Retina (tissue), 1 donor: ENCODE measurements at regions not wholly inside any gene's neighbourhood (a gene's known extent, or its start where the extent isn't known, plus 50 kb on each side); places are given as distances from the start of the nearest gene placed in this dataset.
"Not testable (repeated sequence)": the region's sequence is repeated elsewhere in the genome, so short reads cannot be mapped to it uniquely, and the experiment has no call there.

Experiments
- DNase-seq: peaks from one replicate; pipeline ENCODE4 v3.0.0-alpha.2; 2016

- DNase-seq, result no peak
These were observed 453.1 kb upstream of the GCFC2 start for GRCh38 chr2:76163860-76164259.

GRCh38 chr2:76160670-76161069, 450.0 kb upstream of the GCFC2 start:
- DNase-seq, result no peak

- no peak for DNase-seq
These were observed 448.4 kb upstream of the GCFC2 start for GRCh38 chr2:76159042-76159648.

GRCh38 chr2:76157531-76157930, 446.8 kb upstream of the GCFC2 start:
- DNase-seq, result no peak

GRCh38 chr2:76154981-76155380, 444.3 kb upstream of the GCFC2 start:
- DNase-seq, result no peak

GRCh38 chr2:76149846-76150245, 439.1 kb upstream of the GCFC2 start:
- no peak for DNase-seq

- not testable (repeated sequence) for DNase-seq
These were observed 428.6 kb upstream of the GCFC2 start for GRCh38 chr2:76139303-76139702.

- DNase-seq, result no peak
These were observed 417.9 kb upstream of the GCFC2 start for GRCh38 chr2:76128622-76129021.

GRCh38 chr2:76120176-76120575, 409.5 kb upstream of the GCFC2 start:
- no peak for DNase-seq

- DNase-seq, result no peak
These were observed 379.0 kb upstream of the GCFC2 start for GRCh38 chr2:76089683-76090082.

- no peak for DNase-seq
These were observed 372.5 kb upstream of the GCFC2 start for GRCh38 chr2:76083248-76083647.

- no peak for DNase-seq
These were observed 371.8 kb upstream of the GCFC2 start for GRCh38 chr2:76082509-76082908.

- DNase-seq, result no peak
These were observed 369.4 kb upstream of the GCFC2 start for GRCh38 chr2:76080154-76080553.

GRCh38 chr2:76075126-76075525, 364.4 kb upstream of the GCFC2 start:
- no peak for DNase-seq

- no peak for DNase-seq
These were observed 363.4 kb upstream of the GCFC2 start for GRCh38 chr2:76073992-76074604.

GRCh38 chr2:76050196-76050595, 339.5 kb upstream of the GCFC2 start:
- DNase-seq, result no peak

- DNase-seq, result no peak
These were observed 334.0 kb upstream of the GCFC2 start for GRCh38 chr2:76044701-76045100.

GRCh38 chr2:76039505-76039904, 328.8 kb upstream of the GCFC2 start:
- no peak for DNase-seq

- no peak for DNase-seq
These were observed 317.0 kb upstream of the GCFC2 start for GRCh38 chr2:76027761-76028160.

- no peak for DNase-seq
These were observed 308.4 kb upstream of the GCFC2 start for GRCh38 chr2:76019128-76019527.

- DNase-seq, result peak; percentile 32
These were observed 298.8 kb upstream of the GCFC2 start for GRCh38 chr2:76009484-76009883.

- peak; percentile 20 for DNase-seq
These were observed 297.4 kb upstream of the GCFC2 start for GRCh38 chr2:76008001-76008702.

GRCh38 chr2:76000425-76000824, 289.7 kb upstream of the GCFC2 start:
- no peak for DNase-seq

- no peak for DNase-seq
These were observed 287.7 kb upstream of the GCFC2 start for GRCh38 chr2:75998451-75998850.
